ENCODE measurements at regions not wholly inside any gene's neighbourhood (a gene's known extent, or its start where the extent isn't known, plus 50 kb on each side); places are given as distances from the start of the nearest gene placed in this dataset.

DNA sequence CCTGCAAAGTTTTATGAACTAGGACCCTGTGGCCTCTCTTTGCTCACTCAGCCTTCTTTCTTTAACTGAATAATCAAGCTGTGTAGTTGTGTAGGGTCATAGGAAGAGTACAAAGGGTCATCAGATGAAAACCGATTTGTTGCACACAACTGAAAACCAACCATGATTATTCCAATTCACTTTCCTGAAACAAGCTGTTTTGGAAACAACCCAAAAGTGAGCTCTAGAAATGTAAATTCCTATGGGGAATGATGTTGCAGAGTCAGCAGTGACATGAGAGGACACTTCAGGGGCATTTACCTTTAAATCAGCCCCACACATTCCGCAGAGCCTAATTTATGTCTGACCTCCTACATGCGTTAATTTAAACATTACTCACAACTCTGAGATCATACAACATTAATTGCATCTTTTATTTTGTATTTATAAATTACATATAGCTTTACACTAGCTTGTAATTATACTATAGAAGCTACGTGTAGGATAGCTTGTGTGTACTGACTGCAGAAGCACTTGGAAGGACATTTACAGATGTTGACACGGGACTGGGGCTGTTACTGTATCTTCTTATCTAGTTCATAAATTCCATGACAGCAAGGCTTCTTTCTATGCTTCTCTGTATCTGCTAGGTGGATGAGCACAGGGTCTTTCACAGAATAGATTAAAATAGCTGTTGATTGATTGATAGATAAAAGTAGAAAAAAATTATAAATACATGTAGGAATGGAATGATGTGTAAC, 139.9 kb upstream of the AKR1E2 start:
- H3K4me1 ChIP-seq = no peaks in the 10 kb centered on the region
- intact Hi-C loops (cut with DNase I; ENCODE audit: low total_unique reads) = loop anchor here (10.0 kb wide), 1 partner anchor 69 kb away; no protein-coding TSS in a partner anchor
- no peaks in the 10 kb centered on the region for H3K27me3 ChIP-seq
- H3K4me3 ChIP-seq = no peak overlapping the region
- no peaks in the 10 kb centered on the region for H3K36me3 ChIP-seq
- H3K9me3 ChIP-seq = no peaks in the 10 kb centered on the region
- DNase-seq = no peak
- H3K27ac ChIP-seq = no peak overlapping the region
- TF ChIP-seq, protein P1, sequence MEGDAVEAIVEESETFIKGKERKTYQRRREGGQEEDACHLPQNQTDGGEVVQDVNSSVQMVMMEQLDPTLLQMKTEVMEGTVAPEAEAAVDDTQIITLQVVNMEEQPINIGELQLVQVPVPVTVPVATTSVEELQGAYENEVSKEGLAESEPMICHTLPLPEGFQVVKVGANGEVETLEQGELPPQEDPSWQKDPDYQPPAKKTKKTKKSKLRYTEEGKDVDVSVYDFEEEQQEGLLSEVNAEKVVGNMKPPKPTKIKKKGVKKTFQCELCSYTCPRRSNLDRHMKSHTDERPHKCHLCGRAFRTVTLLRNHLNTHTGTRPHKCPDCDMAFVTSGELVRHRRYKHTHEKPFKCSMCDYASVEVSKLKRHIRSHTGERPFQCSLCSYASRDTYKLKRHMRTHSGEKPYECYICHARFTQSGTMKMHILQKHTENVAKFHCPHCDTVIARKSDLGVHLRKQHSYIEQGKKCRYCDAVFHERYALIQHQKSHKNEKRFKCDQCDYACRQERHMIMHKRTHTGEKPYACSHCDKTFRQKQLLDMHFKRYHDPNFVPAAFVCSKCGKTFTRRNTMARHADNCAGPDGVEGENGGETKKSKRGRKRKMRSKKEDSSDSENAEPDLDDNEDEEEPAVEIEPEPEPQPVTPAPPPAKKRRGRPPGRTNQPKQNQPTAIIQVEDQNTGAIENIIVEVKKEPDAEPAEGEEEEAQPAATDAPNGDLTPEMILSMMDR (IDR thresholded peaks at IDR 0.05) = no peak

DNA sequence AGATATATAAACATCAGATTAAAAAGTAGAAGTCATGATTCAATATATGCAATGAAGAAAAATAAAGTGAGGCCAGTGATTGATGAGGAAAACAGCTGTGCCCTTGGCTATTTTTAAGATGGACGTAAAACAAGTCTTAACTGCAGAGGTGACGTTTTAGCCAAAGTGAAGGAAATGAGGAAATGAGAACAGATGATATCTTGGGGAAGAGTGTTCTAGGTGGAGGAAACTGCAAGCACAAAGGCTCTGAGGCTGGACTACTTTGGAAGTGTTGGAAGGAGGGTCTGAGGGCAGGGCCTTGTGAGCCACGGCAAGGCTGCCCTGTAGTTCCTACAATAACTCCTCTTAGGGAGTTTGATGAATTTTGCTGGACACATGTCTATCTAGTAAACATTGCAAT, 140.5 kb upstream of the AKR1E2 start:
- DNase-seq = no peak
- no peaks in the 10 kb centered on the region for H3K9me3 ChIP-seq
- no peak overlapping the region for H3K4me3 ChIP-seq
- no peak overlapping the region for H3K27ac ChIP-seq
- no peaks in the 10 kb centered on the region for H3K36me3 ChIP-seq
- no peaks in the 10 kb centered on the region for H3K27me3 ChIP-seq
- H3K4me1 ChIP-seq = no peaks in the 10 kb centered on the region
- intact Hi-C loops (cut with DNase I; ENCODE audit: low total_unique reads) = loop anchor here (10.0 kb wide), 1 partner anchor 69 kb away; no protein-coding TSS in a partner anchor
- TF ChIP-seq, protein P1 (IDR thresholded peaks at IDR 0.05) = no peak

DNA sequence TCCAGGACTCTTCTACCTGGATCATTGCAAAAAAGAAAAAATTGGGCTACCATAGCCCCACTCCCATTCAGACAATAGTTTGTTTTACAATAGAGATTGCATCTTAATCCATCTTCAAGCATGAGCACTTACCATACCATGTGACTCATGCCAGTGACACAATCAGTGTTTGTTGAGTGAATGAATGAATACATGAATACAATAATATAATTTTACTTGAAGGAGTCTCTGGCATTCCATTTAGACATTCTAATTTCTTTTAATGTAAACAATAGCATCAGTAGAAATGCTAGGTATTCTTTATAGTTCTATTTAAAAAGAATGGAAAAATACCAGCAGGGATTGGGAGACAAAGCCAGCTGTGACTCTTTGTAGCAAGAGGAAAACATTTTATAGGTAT, 141.6 kb upstream of the AKR1E2 start:
- Histone ChIP-seq H3K36me3 (no peaks in the 10 kb centered on the region), H3K4me1 (no peaks in the 10 kb centered on the region), H3K27me3 (no peaks in the 10 kb centered on the region), H3K9me3 (no peaks in the 10 kb centered on the region), H3K4me3 (no peak overlapping the region), H3K27ac (no peak overlapping the region)
- TF ChIP-seq, protein P1 (IDR thresholded peaks at IDR 0.05) = no peak
- no peak for DNase-seq
- intact Hi-C loops (cut with DNase I; ENCODE audit: low total_unique reads) = loop anchor here (10.0 kb wide), 1 partner anchor 70 kb away; no protein-coding TSS in a partner anchor

DNA sequence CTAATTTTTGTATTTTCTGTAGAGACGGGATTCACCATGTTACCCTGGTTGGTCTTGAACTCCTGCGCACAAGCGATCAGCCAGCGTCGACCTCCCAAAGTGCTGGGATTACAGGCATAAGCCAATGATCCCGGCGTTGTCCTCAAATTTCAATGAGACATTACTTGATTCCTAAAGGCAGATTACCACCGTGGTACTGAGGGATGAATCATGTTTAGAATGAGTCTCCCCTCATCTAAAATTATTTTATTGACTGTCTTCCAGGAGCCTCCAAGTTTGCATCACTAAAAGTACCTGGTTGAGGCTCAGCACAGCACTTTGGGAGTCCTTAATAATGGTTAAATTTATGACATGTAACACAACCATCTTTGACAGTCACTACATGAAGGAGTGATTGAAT, 142.2 kb upstream of the AKR1E2 start:
- Histone ChIP-seq H3K27me3 (no peaks in the 10 kb centered on the region), H3K4me1 (no peaks in the 10 kb centered on the region), H3K9me3 (no peaks in the 10 kb centered on the region), H3K36me3 (no peaks in the 10 kb centered on the region), H3K4me3 (no peak overlapping the region), H3K27ac (no peak overlapping the region)
- intact Hi-C loops (cut with DNase I; ENCODE audit: low total_unique reads) = loop anchor here (10.0 kb wide), 1 partner anchor 71 kb away; no protein-coding TSS in a partner anchor
- no peak for DNase-seq
- TF ChIP-seq, protein P1 (IDR thresholded peaks at IDR 0.05) = no peak

DNA sequence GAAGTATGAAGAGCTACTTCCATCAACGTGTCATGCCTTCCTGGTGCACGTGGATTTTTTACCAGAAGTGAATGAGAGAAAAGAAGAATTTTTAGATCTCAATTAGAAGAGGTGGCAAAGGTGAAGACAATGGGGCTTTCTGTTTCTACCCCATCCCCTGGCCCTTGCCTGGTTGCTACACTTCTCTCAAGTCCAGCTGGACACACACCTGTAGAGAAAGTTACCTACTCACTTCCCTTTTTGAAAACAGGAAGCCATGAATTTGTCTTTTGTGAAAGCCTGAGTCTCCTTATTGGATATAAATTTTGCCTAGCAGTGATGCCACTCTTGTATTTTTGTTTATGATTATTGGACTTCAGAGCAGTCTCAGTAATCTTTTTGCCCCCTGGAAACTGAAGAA, 142.9 kb upstream of the AKR1E2 start:
- H3K4me1 ChIP-seq = peaks cover 0 to 6% (median 3%) of the 10 kb centered on the region in 4 donors
- TF ChIP-seq, protein P1 (IDR thresholded peaks at IDR 0.05) = no peak
- H3K27ac ChIP-seq = no peak overlapping the region
- no peaks in the 10 kb centered on the region for H3K36me3 ChIP-seq
- H3K27me3 ChIP-seq = no peaks in the 10 kb centered on the region
- no peaks in the 10 kb centered on the region for H3K9me3 ChIP-seq
- no peak for DNase-seq
- intact Hi-C loops (cut with DNase I; ENCODE audit: low total_unique reads) = loop anchor here (10.0 kb wide), 1 partner anchor 72 kb away; no protein-coding TSS in a partner anchor
- H3K4me3 ChIP-seq = no peak overlapping the region
